ENCODE measurements at regions not wholly inside any gene's neighbourhood (a gene's known extent, or its start where the extent isn't known, plus 50 kb on each side); places are given as distances from the start of the nearest gene placed in this dataset.
"Not testable (repeated sequence)": the region's sequence is repeated elsewhere in the genome, so short reads cannot be mapped to it uniquely, and the experiment has no call there.

DNA sequence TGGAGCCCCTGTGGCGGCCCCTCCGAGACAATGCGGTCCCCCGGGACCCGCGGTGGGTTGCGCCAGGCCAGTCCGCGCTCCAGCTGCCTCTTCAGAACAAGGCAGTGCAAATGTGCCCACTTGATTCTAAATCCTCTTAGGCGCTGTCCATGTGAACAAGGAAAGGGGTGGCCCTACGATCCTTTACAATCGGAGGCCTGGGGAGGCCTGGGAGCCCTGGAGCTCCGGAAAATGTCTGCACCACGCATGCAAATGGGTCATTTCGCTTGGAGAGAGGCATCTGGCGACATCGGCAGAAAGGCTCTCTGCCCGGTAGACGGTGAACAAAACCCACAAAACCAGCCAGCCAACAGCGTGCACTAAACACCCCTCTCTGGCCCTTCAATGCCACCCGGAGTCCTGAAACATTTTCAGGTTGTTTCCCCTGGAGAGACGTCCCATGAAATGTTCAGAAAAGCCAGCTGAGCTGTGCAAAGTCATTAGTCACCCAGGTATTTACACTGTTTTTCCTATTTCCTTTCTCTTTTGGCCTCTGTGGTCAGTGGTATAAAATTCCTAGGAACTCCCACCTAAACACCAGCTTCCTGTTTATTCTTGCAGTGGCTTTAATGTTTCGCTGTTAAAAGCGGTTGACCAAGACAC, 102.8 kb upstream of the ZNF438 start:
- H3K4me3 ChIP-seq (replicated peaks; ENCODE audit: low read depth, low read length): peak overlapping the region; percentile 28
- no peak for TF ChIP-seq CTCF (IDR thresholded peaks at IDR 0.05; ENCODE audit: low read depth, low read length, missing control alignments)

GRCh38 chr10:31135171-31135570, 103.5 kb upstream of the ZNF438 start:
- TF ChIP-seq CTCF (IDR thresholded peaks at IDR 0.05; ENCODE audit: low read depth, low read length, missing control alignments): no peak
- no peak overlapping the region for H3K4me3 ChIP-seq (replicated peaks; ENCODE audit: low read depth, low read length)
- no peak for DNase-seq (ENCODE audit: extremely low read depth, low read depth)

More for the DNA sequence above, 102.8 kb upstream of the ZNF438 start:
- DNase-seq (ENCODE audit: extremely low read depth, low read depth): peak; percentile 87

DNA sequence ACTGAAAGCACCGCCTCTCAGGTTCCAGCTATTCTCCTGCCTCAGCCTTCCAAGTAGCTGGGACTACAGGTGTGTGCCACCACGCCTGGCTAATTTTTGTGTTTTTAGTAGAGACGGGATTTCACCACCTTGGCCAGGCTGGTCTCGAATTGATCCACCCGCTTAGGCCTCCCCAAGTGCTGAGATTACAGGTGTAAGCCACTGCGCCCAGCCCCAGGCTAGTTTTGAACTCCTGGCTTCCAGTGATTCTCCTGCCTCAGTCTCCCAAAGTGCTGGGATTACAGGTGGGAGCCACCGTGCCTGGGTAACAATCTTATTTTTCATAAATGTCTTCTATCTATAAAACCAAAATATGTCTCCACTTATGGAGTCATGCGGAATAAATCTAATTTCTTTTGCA, 104.1 kb upstream of the ZNF438 start:
- H3K4me3 ChIP-seq (replicated peaks; ENCODE audit: low read depth, low read length): not testable (repeated sequence)

GRCh38 chr10:31136386-31136785, 104.7 kb upstream of the ZNF438 start:
- H3K4me3 ChIP-seq (replicated peaks; ENCODE audit: low read depth, low read length): no peak overlapping the region
- DNase-seq (ENCODE audit: extremely low read depth, low read depth): no peak
- TF ChIP-seq CTCF (IDR thresholded peaks at IDR 0.05; ENCODE audit: low read depth, low read length, missing control alignments): no peak

More for the DNA sequence above, 104.1 kb upstream of the ZNF438 start:
- not testable (repeated sequence) for DNase-seq (ENCODE audit: extremely low read depth, low read depth)

DNA sequence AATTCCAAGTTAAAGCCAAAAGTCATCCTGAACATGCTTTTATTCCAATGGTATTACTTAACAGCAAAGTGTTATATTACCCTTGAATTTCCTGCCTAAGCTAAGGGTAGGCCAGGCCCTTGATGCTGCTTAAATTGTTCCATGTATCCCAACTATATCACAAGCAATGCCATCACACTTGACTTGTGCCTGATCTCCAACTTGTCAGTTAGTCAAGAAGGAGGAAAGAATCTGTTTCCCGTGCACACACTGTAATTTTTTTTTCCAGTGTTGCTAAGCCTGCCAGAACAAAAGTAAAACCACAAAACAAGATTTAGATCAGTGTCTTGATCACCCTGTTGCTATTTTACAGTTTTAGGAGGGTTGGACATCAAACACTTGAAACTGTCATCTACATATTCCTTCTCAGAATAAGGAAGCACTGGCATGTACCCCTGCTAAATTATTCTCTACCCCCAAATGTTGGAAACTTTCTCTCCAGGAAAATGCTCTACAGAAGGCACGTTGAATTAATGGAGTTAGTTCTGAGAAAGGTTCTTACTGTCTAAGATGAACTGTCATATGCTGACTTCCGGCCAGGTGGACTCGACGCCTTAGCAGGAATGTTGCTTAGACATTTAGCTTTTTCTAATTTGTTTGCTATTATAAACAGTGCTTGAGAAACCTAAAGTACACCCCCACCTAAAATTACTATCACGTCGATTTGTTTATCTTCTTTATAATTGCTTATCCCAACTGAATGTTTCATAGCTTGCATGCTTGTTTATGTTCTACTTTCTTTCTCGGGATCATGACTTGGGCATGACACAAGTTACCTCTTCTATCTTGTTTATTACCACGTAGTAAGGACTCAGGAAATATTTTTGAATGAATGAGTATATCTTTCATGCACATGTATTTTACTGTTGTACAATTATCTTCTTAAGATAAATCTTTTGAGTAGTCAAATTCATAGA, 105.5 kb upstream of the ZNF438 start:
- no peak for TF ChIP-seq CTCF (IDR thresholded peaks at IDR 0.05; ENCODE audit: low read depth, low read length, missing control alignments)
- no peak overlapping the region for H3K4me3 ChIP-seq (replicated peaks; ENCODE audit: low read depth, low read length)
- no peak for DNase-seq (ENCODE audit: extremely low read depth, low read depth)

DNA sequence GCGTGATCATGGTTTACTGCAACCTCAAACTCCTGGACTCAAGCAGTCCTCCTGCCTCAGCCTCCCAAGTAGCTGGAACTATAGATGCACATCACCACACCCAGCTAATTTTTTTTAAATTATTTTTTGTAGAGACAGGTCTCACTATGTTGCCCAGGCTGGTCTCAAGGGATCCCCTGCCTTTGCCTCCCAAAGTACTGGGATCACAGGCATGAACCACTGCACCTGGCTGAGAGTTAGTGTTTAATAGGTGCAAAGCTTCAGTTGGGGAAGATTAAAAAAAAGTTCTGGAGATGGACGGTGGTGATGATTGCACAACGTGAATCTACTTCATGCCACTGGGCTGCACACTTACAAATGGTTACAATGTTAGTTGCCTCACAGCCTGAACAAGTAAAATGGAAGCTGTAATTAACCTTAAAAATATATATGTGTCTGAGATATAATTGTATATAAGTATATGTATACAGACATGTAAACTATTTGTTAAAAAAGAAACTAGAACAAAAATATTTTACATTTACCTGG, 106.4 kb upstream of the ZNF438 start:
- no peak for DNase-seq (ENCODE audit: extremely low read depth, low read depth)

More for the DNA sequence above, 106.4 kb upstream of the ZNF438 start:
- no peak overlapping the region for H3K4me3 ChIP-seq (replicated peaks; ENCODE audit: low read depth, low read length)
- TF ChIP-seq CTCF (IDR thresholded peaks at IDR 0.05; ENCODE audit: low read depth, low read length, missing control alignments): no peak

All from HFF-Myc (cell line).